ENCODE measurements at regions not wholly inside any gene's neighbourhood (a gene's known extent, or its start where the extent isn't known, plus 50 kb on each side); places are given as distances from the start of the nearest gene placed in this dataset.

DNA sequence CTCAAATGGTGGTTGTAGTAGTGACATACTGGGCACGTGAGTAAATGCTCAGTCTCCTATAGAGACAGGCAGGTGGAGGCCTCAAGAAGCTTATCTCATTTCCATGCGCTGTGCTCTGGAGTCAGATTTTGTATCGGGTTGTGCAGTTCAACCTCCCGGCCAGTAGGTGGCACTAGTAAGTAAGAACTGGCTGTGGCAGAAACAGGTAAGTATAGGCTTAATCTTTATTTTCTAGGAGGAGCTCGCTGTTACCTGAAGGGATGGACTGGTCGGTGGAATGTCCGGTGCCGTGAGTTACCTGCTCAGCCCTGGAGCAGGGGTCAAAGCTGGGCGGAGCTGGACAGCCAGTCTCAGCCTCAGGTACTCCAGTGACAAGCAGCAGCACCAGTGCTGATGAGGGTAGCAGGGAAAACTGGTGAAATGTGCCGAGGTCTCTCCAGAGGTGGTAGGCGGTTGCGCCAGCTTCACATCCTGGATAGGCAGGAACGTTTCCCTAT lies 880.1 kb upstream of the SEMA6A start:
- Histone ChIP-seq H3K9me2 (ENCODE audit: insufficient read depth, low read length) (no peaks in the 10 kb centered on the region), H4K20me1 (ENCODE audit: insufficient read depth) (no peaks in the 10 kb centered on the region), H3K79me2 (replicated peaks; ENCODE audit: insufficient read depth, low read length) (no peaks in the 10 kb centered on the region), H3K27me3 (ENCODE audit: insufficient read depth, low read depth, low read length) (no peaks in the 10 kb centered on the region), H2AFZ (ENCODE audit: low read depth, low read length) (no peak overlapping the region), H3K4me3 (ENCODE audit: low read length) (no peak overlapping the region), H3K4me2 (ENCODE audit: low read length) (no peak overlapping the region), H3K9ac (ENCODE audit: low read length) (no peak overlapping the region), H3K27ac (ENCODE audit: low read length) (no peak overlapping the region), H3F3A (ENCODE audit: insufficient read depth, low read length, poor library complexity, severe bottlenecking) (no peaks in the 10 kb centered on the region), H3K9me3 (ENCODE audit: low read length) (no peaks in the 10 kb centered on the region), H3K36me3 (ENCODE audit: insufficient read depth, low read length) (no peaks in the 10 kb centered on the region)
- TF ChIP-seq EZH2 (IDR thresholded peaks at IDR 0.05; ENCODE audit: borderline replicate concordance, insufficient read depth, low read length, poor library complexity, severe bottlenecking) (no peak), POLR2AphosphoS5 (IDR thresholded peaks at IDR 0.05) (no peak), EP300 (conservative IDR thresholded peaks at IDR 0.05; ENCODE audit: poor library complexity, severe bottlenecking) (no peak), SMC3 (conservative IDR thresholded peaks at IDR 0.05; ENCODE audit: poor library complexity) (no peak), MXI1 (conservative IDR thresholded peaks at IDR 0.05; ENCODE audit: poor library complexity, severe bottlenecking) (no peak), TAF1 (IDR thresholded peaks at IDR 0.05; ENCODE audit: low read depth) (no peak), RAD21 (conservative IDR thresholded peaks at IDR 0.05) (peak; percentile 12)
- TF ChIP-seq, protein P1, sequence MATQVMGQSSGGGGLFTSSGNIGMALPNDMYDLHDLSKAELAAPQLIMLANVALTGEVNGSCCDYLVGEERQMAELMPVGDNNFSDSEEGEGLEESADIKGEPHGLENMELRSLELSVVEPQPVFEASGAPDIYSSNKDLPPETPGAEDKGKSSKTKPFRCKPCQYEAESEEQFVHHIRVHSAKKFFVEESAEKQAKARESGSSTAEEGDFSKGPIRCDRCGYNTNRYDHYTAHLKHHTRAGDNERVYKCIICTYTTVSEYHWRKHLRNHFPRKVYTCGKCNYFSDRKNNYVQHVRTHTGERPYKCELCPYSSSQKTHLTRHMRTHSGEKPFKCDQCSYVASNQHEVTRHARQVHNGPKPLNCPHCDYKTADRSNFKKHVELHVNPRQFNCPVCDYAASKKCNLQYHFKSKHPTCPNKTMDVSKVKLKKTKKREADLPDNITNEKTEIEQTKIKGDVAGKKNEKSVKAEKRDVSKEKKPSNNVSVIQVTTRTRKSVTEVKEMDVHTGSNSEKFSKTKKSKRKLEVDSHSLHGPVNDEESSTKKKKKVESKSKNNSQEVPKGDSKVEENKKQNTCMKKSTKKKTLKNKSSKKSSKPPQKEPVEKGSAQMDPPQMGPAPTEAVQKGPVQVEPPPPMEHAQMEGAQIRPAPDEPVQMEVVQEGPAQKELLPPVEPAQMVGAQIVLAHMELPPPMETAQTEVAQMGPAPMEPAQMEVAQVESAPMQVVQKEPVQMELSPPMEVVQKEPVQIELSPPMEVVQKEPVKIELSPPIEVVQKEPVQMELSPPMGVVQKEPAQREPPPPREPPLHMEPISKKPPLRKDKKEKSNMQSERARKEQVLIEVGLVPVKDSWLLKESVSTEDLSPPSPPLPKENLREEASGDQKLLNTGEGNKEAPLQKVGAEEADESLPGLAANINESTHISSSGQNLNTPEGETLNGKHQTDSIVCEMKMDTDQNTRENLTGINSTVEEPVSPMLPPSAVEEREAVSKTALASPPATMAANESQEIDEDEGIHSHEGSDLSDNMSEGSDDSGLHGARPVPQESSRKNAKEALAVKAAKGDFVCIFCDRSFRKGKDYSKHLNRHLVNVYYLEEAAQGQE (IDR thresholded peaks at IDR 0.05; ENCODE audit: borderline replicate concordance): no peak
- TF ChIP-seq, protein P2, sequence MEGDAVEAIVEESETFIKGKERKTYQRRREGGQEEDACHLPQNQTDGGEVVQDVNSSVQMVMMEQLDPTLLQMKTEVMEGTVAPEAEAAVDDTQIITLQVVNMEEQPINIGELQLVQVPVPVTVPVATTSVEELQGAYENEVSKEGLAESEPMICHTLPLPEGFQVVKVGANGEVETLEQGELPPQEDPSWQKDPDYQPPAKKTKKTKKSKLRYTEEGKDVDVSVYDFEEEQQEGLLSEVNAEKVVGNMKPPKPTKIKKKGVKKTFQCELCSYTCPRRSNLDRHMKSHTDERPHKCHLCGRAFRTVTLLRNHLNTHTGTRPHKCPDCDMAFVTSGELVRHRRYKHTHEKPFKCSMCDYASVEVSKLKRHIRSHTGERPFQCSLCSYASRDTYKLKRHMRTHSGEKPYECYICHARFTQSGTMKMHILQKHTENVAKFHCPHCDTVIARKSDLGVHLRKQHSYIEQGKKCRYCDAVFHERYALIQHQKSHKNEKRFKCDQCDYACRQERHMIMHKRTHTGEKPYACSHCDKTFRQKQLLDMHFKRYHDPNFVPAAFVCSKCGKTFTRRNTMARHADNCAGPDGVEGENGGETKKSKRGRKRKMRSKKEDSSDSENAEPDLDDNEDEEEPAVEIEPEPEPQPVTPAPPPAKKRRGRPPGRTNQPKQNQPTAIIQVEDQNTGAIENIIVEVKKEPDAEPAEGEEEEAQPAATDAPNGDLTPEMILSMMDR (IDR thresholded peaks at IDR 0.05; ENCODE audit: poor library complexity, severe bottlenecking): peak; percentile 24

DNA sequence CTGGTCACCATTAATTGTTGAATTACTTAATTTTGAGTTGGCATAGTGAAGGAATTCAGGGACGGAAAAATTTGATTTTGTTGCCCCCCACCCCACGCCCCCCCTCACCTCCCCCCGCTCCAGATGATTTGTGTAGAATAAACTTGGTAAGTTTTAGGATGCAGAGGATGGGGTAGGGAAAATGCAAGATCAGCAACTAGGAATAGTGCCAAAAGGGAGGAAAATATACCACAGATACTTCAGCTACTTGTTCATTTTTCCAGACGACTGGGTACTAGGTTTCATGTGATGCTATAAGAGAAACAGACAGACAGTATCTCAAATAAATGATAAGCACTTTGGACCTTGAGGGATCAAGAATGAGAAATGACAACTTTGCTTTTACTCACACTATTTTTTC lies 862.2 kb upstream of the SEMA6A start:
- TF ChIP-seq SMC3 (conservative IDR thresholded peaks at IDR 0.05; ENCODE audit: poor library complexity) (no peak), MXI1 (conservative IDR thresholded peaks at IDR 0.05; ENCODE audit: poor library complexity, severe bottlenecking) (no peak), EP300 (conservative IDR thresholded peaks at IDR 0.05; ENCODE audit: poor library complexity, severe bottlenecking) (no peak), TAF1 (IDR thresholded peaks at IDR 0.05; ENCODE audit: low read depth) (no peak), EZH2 (IDR thresholded peaks at IDR 0.05; ENCODE audit: borderline replicate concordance, insufficient read depth, low read length, poor library complexity, severe bottlenecking) (no peak), POLR2AphosphoS5 (IDR thresholded peaks at IDR 0.05) (no peak), RAD21 (conservative IDR thresholded peaks at IDR 0.05) (no peak)
- TF ChIP-seq, protein P1 (IDR thresholded peaks at IDR 0.05; ENCODE audit: borderline replicate concordance): no peak
- TF ChIP-seq, protein P2 (IDR thresholded peaks at IDR 0.05; ENCODE audit: poor library complexity, severe bottlenecking): no peak
- Histone ChIP-seq H2AFZ (ENCODE audit: low read depth, low read length) (no peak overlapping the region), H3K79me2 (replicated peaks; ENCODE audit: insufficient read depth, low read length) (no peaks in the 10 kb centered on the region)

More for the DNA sequence above, 862.2 kb upstream of the SEMA6A start:
- H4K20me1 ChIP-seq (ENCODE audit: insufficient read depth): no peaks in the 10 kb centered on the region
- no peaks in the 10 kb centered on the region for H3K27me3 ChIP-seq (ENCODE audit: insufficient read depth, low read depth, low read length)
- no peak overlapping the region for H3K4me3 ChIP-seq (ENCODE audit: low read length)
- H3K27ac ChIP-seq (ENCODE audit: low read length): no peak overlapping the region
- no peaks in the 10 kb centered on the region for H3K9me2 ChIP-seq (ENCODE audit: insufficient read depth, low read length)
- H3K9ac ChIP-seq (ENCODE audit: low read length): no peak overlapping the region
- no peaks in the 10 kb centered on the region for H3K9me3 ChIP-seq (ENCODE audit: low read length)
- no peaks in the 10 kb centered on the region for H3F3A ChIP-seq (ENCODE audit: insufficient read depth, low read length, poor library complexity, severe bottlenecking)
- no peak overlapping the region for H3K4me2 ChIP-seq (ENCODE audit: low read length)
- no peaks in the 10 kb centered on the region for H3K36me3 ChIP-seq (ENCODE audit: insufficient read depth, low read length)
